SIG-M5 treated with dmso at 0.1 percent for 504 hours (cell line): ENCODE measurements at regions not wholly inside any gene's neighbourhood (a gene's known extent, or its start where the extent isn't known, plus 50 kb on each side); places are given as distances from the start of the nearest gene placed in this dataset.

Experiments used
- DNase-seq: peaks from one replicate; lab custom pipeline; 2025; ENCODE audit not compliant: unreplicated experiment; lab: John Stamatoyannopoulos, UW

DNA sequence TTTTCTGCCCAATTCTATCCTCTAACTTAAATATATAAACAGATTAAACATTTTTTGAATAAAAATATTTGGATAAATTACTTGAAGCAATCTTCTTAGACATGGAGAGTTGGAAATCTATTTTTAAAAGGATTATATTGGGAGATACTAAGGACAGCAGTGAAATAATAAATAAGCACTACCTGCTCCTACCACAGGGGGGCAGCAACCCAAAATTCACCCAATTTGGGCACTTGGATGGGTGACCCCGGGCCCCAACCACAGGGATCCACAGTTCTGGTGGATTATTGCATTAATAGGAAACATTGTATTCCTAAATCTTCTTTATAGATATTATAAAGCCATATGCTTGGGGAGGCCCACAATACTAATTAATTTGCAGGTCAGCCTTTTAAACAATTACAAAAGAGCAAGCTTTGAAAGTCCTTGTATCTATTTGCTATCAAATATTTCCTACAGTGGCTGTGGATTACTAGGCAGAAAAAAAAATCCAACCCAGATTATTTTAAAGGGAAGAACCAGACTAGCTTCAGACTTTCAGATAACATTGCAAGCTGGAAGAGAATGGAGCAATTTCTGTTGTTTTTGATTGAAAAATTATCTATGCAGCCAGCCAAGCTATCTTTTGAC is 66.4 kb upstream of the PDE10A start:
- no peak for DNase-seq

GRCh38 chr6:165728216-165728615 is 65.2 kb upstream of the PDE10A start:
- DNase-seq, result no peak

GRCh38 chr6:165726965-165727381 is 63.9 kb upstream of the PDE10A start:
- no peak for DNase-seq

- no peak for DNase-seq
Measured at GRCh38 chr6:165726290-165726875, 63.3 kb upstream of the PDE10A start.

GRCh38 chr6:165725201-165725600 is 62.2 kb upstream of the PDE10A start:
- DNase-seq, result no peak

- DNase-seq, result no peak
Measured at GRCh38 chr6:165723326-165723725, 60.3 kb upstream of the PDE10A start.

GRCh38 chr6:165722022-165722421 is 59.0 kb upstream of the PDE10A start:
- DNase-seq, result no peak

DNA sequence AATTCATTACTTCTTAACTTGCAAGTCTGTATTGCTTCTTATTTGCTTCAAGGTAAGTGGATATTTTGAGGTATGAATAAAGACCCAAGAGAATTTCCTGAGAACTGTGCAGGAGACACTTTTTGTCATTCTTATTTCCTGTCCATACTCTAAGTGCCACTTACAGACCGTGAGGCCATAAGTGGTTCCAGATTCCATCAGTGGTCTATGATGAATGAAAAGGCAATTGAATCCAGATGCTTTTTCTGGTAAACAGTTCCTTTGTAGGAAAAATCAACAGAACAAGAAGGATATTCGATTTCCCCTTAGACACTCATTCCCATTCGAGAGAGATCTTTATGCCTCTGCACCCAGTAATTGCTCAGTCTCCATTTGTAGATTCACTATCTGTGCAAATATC is 58.3 kb upstream of the PDE10A start:
- DNase-seq, result no peak

DNA sequence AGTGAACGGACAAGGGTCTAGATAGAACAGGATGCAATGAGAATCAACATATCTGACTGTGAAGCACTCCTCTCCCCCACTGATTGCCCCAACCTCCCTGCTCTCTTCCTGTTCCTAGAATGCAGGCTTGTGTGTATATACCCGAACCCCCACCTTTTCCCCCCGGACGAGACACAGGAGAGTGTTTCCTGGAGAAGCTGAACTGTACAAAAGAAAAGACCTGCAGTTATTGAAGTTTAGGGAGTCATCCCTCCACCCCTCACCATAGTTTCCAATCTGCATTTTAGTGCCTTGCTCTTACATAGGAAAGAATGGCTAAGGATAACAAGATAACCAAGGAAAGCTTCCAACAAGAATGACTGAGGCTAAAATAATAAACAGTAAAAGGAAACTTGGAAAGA is 55.5 kb upstream of the PDE10A start:
- DNase-seq, result no peak

- no peak for DNase-seq
Measured at GRCh38 chr6:165717732-165718465, 54.9 kb upstream of the PDE10A start.

DNA sequence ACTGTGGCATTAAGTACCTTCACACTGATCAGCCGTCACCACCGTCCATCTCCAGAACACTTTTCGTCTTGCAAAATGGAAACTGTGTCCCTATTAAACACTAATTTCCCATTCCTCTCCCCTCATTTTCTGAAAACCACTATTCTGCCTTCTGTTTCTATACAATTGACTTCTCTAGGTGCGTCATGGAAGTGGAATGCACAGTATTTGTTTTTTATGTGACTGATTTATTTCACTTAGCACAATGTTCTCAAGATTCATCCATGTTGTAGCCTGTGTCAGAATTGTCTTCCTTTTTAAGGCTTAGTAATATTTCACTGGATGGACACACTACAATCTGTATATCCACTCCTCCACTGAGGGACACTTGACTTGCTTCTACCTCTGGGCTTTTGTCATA is 53.8 kb upstream of the PDE10A start:
- DNase-seq, result no peak

DNA sequence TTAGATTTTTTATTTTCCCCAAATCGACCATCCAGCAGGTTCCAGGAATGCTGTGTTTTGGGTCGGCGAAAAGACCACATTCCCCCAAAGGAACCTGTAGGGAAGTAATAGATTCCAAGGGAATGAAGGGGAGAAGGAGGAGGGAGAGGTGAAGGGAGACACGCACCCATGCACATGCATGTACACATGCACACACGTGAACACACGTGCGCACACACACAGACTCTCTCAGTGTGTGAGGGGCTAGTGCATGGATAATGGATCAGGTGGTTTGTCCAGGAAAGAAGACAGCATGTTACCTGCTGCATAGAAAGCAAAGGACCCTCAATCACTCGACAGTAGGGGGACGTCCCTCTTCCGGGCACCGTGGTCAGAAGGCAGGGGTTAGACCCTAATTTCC is 52.4 kb upstream of the PDE10A start:
- DNase-seq, result no peak

- no peak for DNase-seq
Measured at GRCh38 chr6:165714907-165715306, 51.9 kb upstream of the PDE10A start.

DNA sequence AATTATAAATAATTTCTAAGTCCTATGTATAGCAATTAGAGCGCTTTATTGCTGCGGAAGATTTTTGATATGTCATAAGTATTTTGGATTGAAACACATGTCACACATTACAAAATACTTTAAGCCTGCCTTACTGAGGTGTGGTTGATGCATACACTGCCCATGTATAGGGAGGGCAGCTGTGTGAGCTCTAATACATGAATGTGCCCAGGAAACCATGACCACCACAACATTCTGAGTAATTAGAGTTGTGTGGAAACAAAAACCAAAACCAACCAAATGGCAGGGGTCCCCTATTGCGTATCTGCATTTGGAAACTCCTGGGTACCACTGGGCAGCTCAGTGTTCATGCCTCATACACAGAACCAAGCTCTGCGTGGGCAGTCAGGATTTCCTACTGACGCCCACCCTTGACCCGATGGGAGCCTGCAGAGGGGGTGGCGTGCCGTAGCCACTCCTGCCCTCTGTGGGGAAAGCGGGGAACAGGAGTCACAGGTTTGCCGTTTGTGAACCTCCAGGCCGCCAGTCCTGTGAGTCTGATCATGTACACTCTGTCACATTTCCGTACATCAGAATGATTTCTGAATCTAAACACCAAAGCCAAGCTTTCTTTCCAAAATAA is 50.9 kb upstream of the PDE10A start:
- DNase-seq, result no peak
